ENCODE measurements at regions not wholly inside any gene's neighbourhood (a gene's known extent, or its start where the extent isn't known, plus 50 kb on each side); places are given as distances from the start of the nearest gene placed in this dataset.
"Not testable (repeated sequence)": the region's sequence is repeated elsewhere in the genome, so short reads cannot be mapped to it uniquely, and the experiment has no call there.

GRCh38 chr3:10733297-10733696 is 82.7 kb upstream of the SLC6A11 start:
- Mint-ChIP-seq H3K4me1 (no peaks in the 10 kb centered on the region), H3K27me3 (ENCODE audit: insufficient read depth, low read depth) (peaks cover 10% of the 10 kb centered on the region), H3K27ac (no peak overlapping the region), H3K4me3 (no peak overlapping the region), H3K9me3 (peaks cover 21% of the 10 kb centered on the region), H3K36me3 (no peaks in the 10 kb centered on the region)
- H3K9ac ChIP-seq = no peak overlapping the region
- H4K20me1 ChIP-seq (ENCODE audit: low read depth) = no peaks in the 10 kb centered on the region
- no peaks in the 10 kb centered on the region for H3K36me3 ChIP-seq
- H3K27ac ChIP-seq = no peak overlapping the region
- peaks cover 20% of the 10 kb centered on the region for H3K27me3 ChIP-seq
- H3K79me2 ChIP-seq (ENCODE audit: low read depth) = no peaks in the 10 kb centered on the region
- no peaks in the 10 kb centered on the region for H3K4me1 ChIP-seq
- H3K4me2 ChIP-seq = no peak overlapping the region
- H3K4me3 ChIP-seq = no peak overlapping the region
- H3F3A ChIP-seq (ENCODE audit: low read depth) = no peaks in the 10 kb centered on the region
- H2AFZ ChIP-seq (replicated peaks) = no peak overlapping the region
- TF ChIP-seq EZH2phosphoT487 (IDR thresholded peaks at IDR 0.05) (no peak), CTCF (IDR thresholded peaks at IDR 0.05) (no peak), EZH2 (IDR thresholded peaks at IDR 0.05) (no peak)
- H3K9me3 ChIP-seq (ENCODE audit: low read depth) = peaks cover 9% of the 10 kb centered on the region
- no peak for DNase-seq (ENCODE audit: low spot score)

GRCh38 chr3:10736444-10736843 is 79.6 kb upstream of the SLC6A11 start:
- H3K27ac Mint-ChIP-seq, H3K36me3 Mint-ChIP-seq: not testable (repeated sequence)
- peaks cover 14% of the 10 kb centered on the region for H3K9me3 Mint-ChIP-seq

GRCh38 chr3:10737785-10738184 is 78.2 kb upstream of the SLC6A11 start:
- no peak overlapping the region for H3K4me3 ChIP-seq
- Mint-ChIP-seq H3K27me3 (ENCODE audit: insufficient read depth, low read depth) (peaks cover 10% of the 10 kb centered on the region), H3K27ac (no peak overlapping the region), H3K36me3 (no peaks in the 10 kb centered on the region), H3K4me3 (no peak overlapping the region), H3K9me3 (peaks cover 8% of the 10 kb centered on the region), H3K4me1 (no peaks in the 10 kb centered on the region)
- H2AFZ ChIP-seq (replicated peaks) = no peak overlapping the region
- H3K36me3 ChIP-seq = no peaks in the 10 kb centered on the region
- no peaks in the 10 kb centered on the region for H4K20me1 ChIP-seq (ENCODE audit: low read depth)
- peaks cover 5% of the 10 kb centered on the region for H3K9me3 ChIP-seq (ENCODE audit: low read depth)
- no peak overlapping the region for H3K9ac ChIP-seq
- no peak for DNase-seq (ENCODE audit: low spot score)
- H3K79me2 ChIP-seq (ENCODE audit: low read depth) = no peaks in the 10 kb centered on the region
- no peaks in the 10 kb centered on the region for H3K4me1 ChIP-seq
- no peaks in the 10 kb centered on the region for H3F3A ChIP-seq (ENCODE audit: low read depth)
- no peak overlapping the region for H3K4me2 ChIP-seq
- TF ChIP-seq EZH2 (IDR thresholded peaks at IDR 0.05) (no peak), CTCF (IDR thresholded peaks at IDR 0.05) (no peak), EZH2phosphoT487 (IDR thresholded peaks at IDR 0.05) (no peak)
- H3K27ac ChIP-seq = no peak overlapping the region
- peaks cover 46% of the 10 kb centered on the region for H3K27me3 ChIP-seq

More at GRCh38 chr3:10736444-10736843, 79.6 kb upstream of the SLC6A11 start:
- not testable (repeated sequence) for H4K20me1 ChIP-seq (ENCODE audit: low read depth); H3K4me2 ChIP-seq; H3K4me3 Mint-ChIP-seq; DNase-seq (ENCODE audit: low spot score); H3K4me3 ChIP-seq; H3K4me1 Mint-ChIP-seq; H3K9me3 ChIP-seq (ENCODE audit: low read depth); H3K27me3 Mint-ChIP-seq (ENCODE audit: insufficient read depth, low read depth); H3K79me2 ChIP-seq (ENCODE audit: low read depth); H3K9ac ChIP-seq; H3F3A ChIP-seq (ENCODE audit: low read depth); H2AFZ ChIP-seq (replicated peaks); H3K36me3 ChIP-seq; H3K27ac ChIP-seq; H3K4me1 ChIP-seq
- peaks cover 39% of the 10 kb centered on the region for H3K27me3 ChIP-seq

GRCh38 chr3:10738688-10739372 is 77.2 kb upstream of the SLC6A11 start:
- peak overlapping the region; percentile 90 for H3K4me2 ChIP-seq
- Mint-ChIP-seq H3K36me3 (no peaks in the 10 kb centered on the region), H3K4me3 (peak overlapping the region; percentile 73), H3K27me3 (ENCODE audit: insufficient read depth, low read depth) (peaks cover 12% of the 10 kb centered on the region), H3K4me1 (no peaks in the 10 kb centered on the region), H3K27ac (no peak overlapping the region), H3K9me3 (no peaks in the 10 kb centered on the region)
- H3K4me3 ChIP-seq = peak overlapping the region; percentile 50
- H3K9ac ChIP-seq = no peak overlapping the region
- no peaks in the 10 kb centered on the region for H4K20me1 ChIP-seq (ENCODE audit: low read depth)
- no peak overlapping the region for H3K27ac ChIP-seq
- no peaks in the 10 kb centered on the region for H3K79me2 ChIP-seq (ENCODE audit: low read depth)
- H3K9me3 ChIP-seq (ENCODE audit: low read depth) = no peaks in the 10 kb centered on the region
- no peaks in the 10 kb centered on the region for H3F3A ChIP-seq (ENCODE audit: low read depth)
- H2AFZ ChIP-seq (replicated peaks) = peak overlapping the region; percentile 97
- H3K36me3 ChIP-seq = no peaks in the 10 kb centered on the region
- TF ChIP-seq CTCF (IDR thresholded peaks at IDR 0.05) (peak; percentile 93), EZH2phosphoT487 (IDR thresholded peaks at IDR 0.05) (no peak), EZH2 (IDR thresholded peaks at IDR 0.05) (peak; percentile 29)
- H3K4me1 ChIP-seq = no peaks in the 10 kb centered on the region
- DNase-seq (ENCODE audit: low spot score) = peak; percentile 88
- H3K27me3 ChIP-seq = peaks cover 46% of the 10 kb centered on the region
